ENCODE measurements at regions not wholly inside any gene's neighbourhood (a gene's known extent, or its start where the extent isn't known, plus 50 kb on each side); places are given as distances from the start of the nearest gene placed in this dataset.

GRCh38 chr6:126698732-126699240, 358.9 kb downstream of the CENPW start:
- no peak for TF ChIP-seq CTCF (conservative IDR thresholded peaks at IDR 0.05; ENCODE audit: low read depth, low read length)
- DNase-seq (ENCODE audit: low read depth), result no peak
- H3K4me3 ChIP-seq (ENCODE audit: low read depth, low read length), result no peak overlapping the region

GRCh38 chr6:126701676-126702560, 362.0 kb downstream of the CENPW start:
- no peak for TF ChIP-seq CTCF (conservative IDR thresholded peaks at IDR 0.05; ENCODE audit: low read depth, low read length)
- H3K4me3 ChIP-seq (ENCODE audit: low read depth, low read length), result no peak overlapping the region
- DNase-seq (ENCODE audit: low read depth), result peak; percentile 37

GRCh38 chr6:126716032-126716431, 376.1 kb downstream of the CENPW start:
- H3K4me3 ChIP-seq (ENCODE audit: low read depth, low read length), result no peak overlapping the region
- DNase-seq (ENCODE audit: low read depth), result no peak
- TF ChIP-seq CTCF (conservative IDR thresholded peaks at IDR 0.05; ENCODE audit: low read depth, low read length), result no peak

GRCh38 chr6:126716826-126717509, 377.1 kb downstream of the CENPW start:
- peak; percentile 48 for DNase-seq (ENCODE audit: low read depth)

GRCh38 chr6:126718600-126719327, 378.8 kb downstream of the CENPW start:
- no peak for TF ChIP-seq CTCF (conservative IDR thresholded peaks at IDR 0.05; ENCODE audit: low read depth, low read length)
- DNase-seq (ENCODE audit: low read depth), result no peak
- no peak overlapping the region for H3K4me3 ChIP-seq (ENCODE audit: low read depth, low read length)

More at GRCh38 chr6:126716826-126717509, 377.1 kb downstream of the CENPW start:
- TF ChIP-seq CTCF (conservative IDR thresholded peaks at IDR 0.05; ENCODE audit: low read depth, low read length), result no peak
- H3K4me3 ChIP-seq (ENCODE audit: low read depth, low read length), result no peak overlapping the region

- no peak for TF ChIP-seq CTCF (conservative IDR thresholded peaks at IDR 0.05; ENCODE audit: low read depth, low read length)
- no peak overlapping the region for H3K4me3 ChIP-seq (ENCODE audit: low read depth, low read length)
- peak; percentile 38 for DNase-seq (ENCODE audit: low read depth)
These were observed 380.4 kb downstream of the CENPW start for GRCh38 chr6:126720304-126720703.

All from choroid plexus epithelial cell (primary cell).